ENCODE measurements at regions not wholly inside any gene's neighbourhood (a gene's known extent, or its start where the extent isn't known, plus 50 kb on each side); places are given as distances from the start of the nearest gene placed in this dataset.

DNA sequence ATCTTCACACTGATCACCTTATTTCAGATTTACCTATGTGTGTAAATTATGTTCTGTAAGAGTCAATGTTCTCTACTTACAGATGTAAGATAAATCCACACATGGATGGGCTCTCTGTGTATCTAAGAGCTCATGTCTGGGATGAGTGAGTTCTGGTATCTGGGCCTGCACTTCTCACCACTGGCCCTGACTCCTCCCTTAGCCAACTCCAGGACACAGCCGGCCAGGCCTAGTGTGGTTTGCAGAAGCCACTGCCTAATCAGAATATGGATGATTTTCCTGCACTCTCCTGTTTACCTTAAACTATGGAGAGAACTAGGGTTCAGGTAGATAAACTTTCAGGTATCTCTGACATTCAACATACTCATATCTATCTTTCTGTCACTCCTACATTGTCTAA is 1284.8 kb downstream of the TMEM121 start (continued):
- no peak for TF ChIP-seq POLR2AphosphoS5 (IDR thresholded peaks at IDR 0.05; ENCODE audit: low read depth)
- no peak for TF ChIP-seq EZH2 (IDR thresholded peaks at IDR 0.05; ENCODE audit: low read depth, unreplicated experiment)
- no peak for TF ChIP-seq STAT1 (IDR thresholded peaks at IDR 0.05; ENCODE audit: unreplicated experiment)

DNA sequence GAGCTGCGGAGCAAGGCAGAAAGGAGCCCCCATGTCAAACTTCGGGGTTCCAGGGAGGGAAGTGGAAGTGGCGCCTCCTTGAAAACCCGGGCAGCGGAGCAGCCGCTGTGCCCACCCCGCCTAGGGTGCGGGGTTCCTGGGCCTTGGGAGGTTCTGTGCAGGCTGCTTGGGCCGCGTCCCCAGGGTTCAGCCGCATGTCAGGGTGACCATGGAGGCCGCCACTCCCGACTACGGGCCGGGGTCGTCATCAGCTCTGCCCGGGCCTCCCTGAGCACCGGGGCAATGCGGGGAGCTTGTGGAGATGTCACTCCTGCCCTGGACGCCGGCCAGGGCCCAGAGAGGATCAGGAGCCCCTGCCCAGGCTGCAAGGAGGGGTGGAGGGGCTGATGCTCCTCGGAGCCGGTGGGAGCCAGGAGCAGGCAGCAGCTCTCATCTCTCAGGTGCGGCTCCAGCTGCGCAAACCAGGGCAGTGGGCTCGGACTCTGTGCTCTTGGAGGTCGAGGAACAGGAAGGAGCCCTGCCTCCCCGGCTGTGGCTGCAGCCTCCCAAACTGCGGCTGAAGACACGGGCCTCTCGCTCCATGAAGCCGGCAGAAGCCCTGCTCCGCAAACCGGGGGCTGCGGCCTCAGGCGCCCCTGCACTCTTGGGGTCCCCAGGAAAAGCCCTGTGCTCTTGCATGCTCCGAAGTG is 1286.5 kb downstream of the TMEM121 start:
- ATAC-seq (no peak), DNase-seq (ENCODE audit: low spot score) (no peak)
- Histone ChIP-seq H3K4me1 (ENCODE audit: insufficient read depth) (no peaks in the 10 kb centered on the region), H3K36me3 (ENCODE audit: insufficient read depth) (peaks cover 15% of the 10 kb centered on the region; the same call in 1 of the 2 replicates), H3K27me3 (ENCODE audit: insufficient read depth) (no peaks in the 10 kb centered on the region), H3K9me2 (ENCODE audit: insufficient read depth) (no peaks in the 10 kb centered on the region), H2AFZ (no peak overlapping the region), H4K20me1 (replicated peaks; ENCODE audit: insufficient read depth) (no peaks in the 10 kb centered on the region), H3K4me3 (no peak overlapping the region), H3K79me2 (replicated peaks; ENCODE audit: insufficient read depth) (no peaks in the 10 kb centered on the region), H3K4me2 (no peak overlapping the region), H3F3A (replicated peaks; ENCODE audit: low read depth) (no peaks in the 10 kb centered on the region), H3K27ac (ENCODE audit: low read depth) (no peak overlapping the region)
- Mint-ChIP-seq H3K9me3 (peaks cover 95% of the 10 kb centered on the region), H3K4me1 (no peaks in the 10 kb centered on the region), H3K27me3 (ENCODE audit: insufficient read depth, low read depth, poor library complexity) (peaks cover 7% of the 10 kb centered on the region), H3K27ac (no peak overlapping the region), H3K36me3 (ENCODE audit: low read depth) (peaks cover 48% of the 10 kb centered on the region), H3K4me3 (no peak overlapping the region)
- no peak for TF ChIP-seq EZH2 (IDR thresholded peaks at IDR 0.05; ENCODE audit: low read depth, unreplicated experiment)
- no peak for TF ChIP-seq JUNB (IDR thresholded peaks at IDR 0.05; ENCODE audit: unreplicated experiment)
- no peak for TF ChIP-seq CREB1 (CRISPR knock-in tag; IDR thresholded peaks at IDR 0.05; ENCODE audit: low read depth)
- TF ChIP-seq, protein P1, sequence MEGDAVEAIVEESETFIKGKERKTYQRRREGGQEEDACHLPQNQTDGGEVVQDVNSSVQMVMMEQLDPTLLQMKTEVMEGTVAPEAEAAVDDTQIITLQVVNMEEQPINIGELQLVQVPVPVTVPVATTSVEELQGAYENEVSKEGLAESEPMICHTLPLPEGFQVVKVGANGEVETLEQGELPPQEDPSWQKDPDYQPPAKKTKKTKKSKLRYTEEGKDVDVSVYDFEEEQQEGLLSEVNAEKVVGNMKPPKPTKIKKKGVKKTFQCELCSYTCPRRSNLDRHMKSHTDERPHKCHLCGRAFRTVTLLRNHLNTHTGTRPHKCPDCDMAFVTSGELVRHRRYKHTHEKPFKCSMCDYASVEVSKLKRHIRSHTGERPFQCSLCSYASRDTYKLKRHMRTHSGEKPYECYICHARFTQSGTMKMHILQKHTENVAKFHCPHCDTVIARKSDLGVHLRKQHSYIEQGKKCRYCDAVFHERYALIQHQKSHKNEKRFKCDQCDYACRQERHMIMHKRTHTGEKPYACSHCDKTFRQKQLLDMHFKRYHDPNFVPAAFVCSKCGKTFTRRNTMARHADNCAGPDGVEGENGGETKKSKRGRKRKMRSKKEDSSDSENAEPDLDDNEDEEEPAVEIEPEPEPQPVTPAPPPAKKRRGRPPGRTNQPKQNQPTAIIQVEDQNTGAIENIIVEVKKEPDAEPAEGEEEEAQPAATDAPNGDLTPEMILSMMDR (conservative IDR thresholded peaks at IDR 0.05; ENCODE audit: low read depth in 2 of 2): no peak
- TF ChIP-seq, protein P2, sequence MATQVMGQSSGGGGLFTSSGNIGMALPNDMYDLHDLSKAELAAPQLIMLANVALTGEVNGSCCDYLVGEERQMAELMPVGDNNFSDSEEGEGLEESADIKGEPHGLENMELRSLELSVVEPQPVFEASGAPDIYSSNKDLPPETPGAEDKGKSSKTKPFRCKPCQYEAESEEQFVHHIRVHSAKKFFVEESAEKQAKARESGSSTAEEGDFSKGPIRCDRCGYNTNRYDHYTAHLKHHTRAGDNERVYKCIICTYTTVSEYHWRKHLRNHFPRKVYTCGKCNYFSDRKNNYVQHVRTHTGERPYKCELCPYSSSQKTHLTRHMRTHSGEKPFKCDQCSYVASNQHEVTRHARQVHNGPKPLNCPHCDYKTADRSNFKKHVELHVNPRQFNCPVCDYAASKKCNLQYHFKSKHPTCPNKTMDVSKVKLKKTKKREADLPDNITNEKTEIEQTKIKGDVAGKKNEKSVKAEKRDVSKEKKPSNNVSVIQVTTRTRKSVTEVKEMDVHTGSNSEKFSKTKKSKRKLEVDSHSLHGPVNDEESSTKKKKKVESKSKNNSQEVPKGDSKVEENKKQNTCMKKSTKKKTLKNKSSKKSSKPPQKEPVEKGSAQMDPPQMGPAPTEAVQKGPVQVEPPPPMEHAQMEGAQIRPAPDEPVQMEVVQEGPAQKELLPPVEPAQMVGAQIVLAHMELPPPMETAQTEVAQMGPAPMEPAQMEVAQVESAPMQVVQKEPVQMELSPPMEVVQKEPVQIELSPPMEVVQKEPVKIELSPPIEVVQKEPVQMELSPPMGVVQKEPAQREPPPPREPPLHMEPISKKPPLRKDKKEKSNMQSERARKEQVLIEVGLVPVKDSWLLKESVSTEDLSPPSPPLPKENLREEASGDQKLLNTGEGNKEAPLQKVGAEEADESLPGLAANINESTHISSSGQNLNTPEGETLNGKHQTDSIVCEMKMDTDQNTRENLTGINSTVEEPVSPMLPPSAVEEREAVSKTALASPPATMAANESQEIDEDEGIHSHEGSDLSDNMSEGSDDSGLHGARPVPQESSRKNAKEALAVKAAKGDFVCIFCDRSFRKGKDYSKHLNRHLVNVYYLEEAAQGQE (IDR thresholded peaks at IDR 0.05; ENCODE audit: unreplicated experiment): no peak
- no peak for TF ChIP-seq NANOG (IDR thresholded peaks at IDR 0.05; ENCODE audit: borderline replicate concordance)
- no peak for TF ChIP-seq ZNF331 (CRISPR knock-in tag; IDR thresholded peaks at IDR 0.05; ENCODE audit: low read depth)
- TF ChIP-seq, protein P3, sequence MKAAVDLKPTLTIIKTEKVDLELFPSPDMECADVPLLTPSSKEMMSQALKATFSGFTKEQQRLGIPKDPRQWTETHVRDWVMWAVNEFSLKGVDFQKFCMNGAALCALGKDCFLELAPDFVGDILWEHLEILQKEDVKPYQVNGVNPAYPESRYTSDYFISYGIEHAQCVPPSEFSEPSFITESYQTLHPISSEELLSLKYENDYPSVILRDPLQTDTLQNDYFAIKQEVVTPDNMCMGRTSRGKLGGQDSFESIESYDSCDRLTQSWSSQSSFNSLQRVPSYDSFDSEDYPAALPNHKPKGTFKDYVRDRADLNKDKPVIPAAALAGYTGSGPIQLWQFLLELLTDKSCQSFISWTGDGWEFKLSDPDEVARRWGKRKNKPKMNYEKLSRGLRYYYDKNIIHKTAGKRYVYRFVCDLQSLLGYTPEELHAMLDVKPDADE (IDR thresholded peaks at IDR 0.05): no peak
- TF ChIP-seq, protein P4, sequence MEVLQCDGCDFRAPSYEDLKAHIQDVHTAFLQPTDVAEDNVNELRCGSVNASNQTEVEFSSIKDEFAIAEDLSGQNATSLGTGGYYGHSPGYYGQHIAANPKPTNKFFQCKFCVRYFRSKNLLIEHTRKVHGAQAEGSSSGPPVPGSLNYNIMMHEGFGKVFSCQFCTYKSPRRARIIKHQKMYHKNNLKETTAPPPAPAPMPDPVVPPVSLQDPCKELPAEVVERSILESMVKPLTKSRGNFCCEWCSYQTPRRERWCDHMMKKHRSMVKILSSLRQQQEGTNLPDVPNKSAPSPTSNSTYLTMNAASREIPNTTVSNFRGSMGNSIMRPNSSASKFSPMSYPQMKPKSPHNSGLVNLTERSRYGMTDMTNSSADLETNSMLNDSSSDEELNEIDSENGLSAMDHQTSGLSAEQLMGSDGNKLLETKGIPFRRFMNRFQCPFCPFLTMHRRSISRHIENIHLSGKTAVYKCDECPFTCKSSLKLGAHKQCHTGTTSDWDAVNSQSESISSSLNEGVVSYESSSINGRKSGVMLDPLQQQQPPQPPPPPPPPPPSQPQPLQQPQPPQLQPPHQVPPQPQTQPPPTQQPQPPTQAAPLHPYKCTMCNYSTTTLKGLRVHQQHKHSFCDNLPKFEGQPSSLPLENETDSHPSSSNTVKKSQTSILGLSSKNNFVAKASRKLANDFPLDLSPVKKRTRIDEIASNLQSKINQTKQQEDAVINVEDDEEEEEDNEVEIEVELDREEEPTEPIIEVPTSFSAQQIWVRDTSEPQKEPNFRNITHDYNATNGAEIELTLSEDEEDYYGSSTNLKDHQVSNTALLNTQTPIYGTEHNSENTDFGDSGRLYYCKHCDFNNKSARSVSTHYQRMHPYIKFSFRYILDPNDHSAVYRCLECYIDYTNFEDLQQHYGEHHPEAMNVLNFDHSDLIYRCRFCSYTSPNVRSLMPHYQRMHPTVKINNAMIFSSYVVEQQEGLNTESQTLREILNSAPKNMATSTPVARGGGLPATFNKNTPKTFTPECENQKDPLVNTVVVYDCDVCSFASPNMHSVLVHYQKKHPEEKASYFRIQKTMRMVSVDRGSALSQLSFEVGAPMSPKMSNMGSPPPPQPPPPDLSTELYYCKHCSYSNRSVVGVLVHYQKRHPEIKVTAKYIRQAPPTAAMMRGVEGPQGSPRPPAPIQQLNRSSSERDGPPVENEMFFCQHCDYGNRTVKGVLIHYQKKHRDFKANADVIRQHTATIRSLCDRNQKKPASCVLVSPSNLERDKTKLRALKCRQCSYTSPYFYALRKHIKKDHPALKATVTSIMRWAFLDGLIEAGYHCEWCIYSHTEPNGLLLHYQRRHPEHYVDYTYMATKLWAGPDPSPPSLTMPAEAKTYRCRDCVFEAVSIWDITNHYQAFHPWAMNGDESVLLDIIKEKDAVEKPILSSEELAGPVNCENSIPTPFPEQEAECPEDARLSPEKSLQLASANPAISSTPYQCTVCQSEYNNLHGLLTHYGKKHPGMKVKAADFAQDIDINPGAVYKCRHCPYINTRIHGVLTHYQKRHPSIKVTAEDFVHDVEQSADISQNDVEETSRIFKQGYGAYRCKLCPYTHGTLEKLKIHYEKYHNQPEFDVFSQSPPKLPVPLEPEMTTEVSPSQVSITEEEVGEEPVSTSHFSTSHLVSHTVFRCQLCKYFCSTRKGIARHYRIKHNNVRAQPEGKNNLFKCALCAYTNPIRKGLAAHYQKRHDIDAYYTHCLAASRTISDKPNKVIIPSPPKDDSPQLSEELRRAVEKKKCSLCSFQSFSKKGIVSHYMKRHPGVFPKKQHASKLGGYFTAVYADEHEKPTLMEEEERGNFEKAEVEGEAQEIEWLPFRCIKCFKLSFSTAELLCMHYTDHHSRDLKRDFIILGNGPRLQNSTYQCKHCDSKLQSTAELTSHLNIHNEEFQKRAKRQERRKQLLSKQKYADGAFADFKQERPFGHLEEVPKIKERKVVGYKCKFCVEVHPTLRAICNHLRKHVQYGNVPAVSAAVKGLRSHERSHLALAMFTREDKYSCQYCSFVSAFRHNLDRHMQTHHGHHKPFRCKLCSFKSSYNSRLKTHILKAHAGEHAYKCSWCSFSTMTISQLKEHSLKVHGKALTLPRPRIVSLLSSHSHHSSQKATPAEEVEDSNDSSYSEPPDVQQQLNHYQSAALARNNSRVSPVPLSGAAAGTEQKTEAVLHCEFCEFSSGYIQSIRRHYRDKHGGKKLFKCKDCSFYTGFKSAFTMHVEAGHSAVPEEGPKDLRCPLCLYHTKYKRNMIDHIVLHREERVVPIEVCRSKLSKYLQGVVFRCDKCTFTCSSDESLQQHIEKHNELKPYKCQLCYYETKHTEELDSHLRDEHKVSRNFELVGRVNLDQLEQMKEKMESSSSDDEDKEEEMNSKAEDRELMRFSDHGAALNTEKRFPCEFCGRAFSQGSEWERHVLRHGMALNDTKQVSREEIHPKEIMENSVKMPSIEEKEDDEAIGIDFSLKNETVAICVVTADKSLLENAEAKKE (CRISPR knock-in tag; IDR thresholded peaks at IDR 0.05): no peak
- TF ChIP-seq EZH2phosphoT487 (IDR thresholded peaks at IDR 0.05; ENCODE audit: unreplicated experiment): no peak
- TF ChIP-seq POLR2AphosphoS5 (IDR thresholded peaks at IDR 0.05; ENCODE audit: low read depth): no peak
- TF ChIP-seq ZNF114 (CRISPR knock-in tag; IDR thresholded peaks at IDR 0.05): no peak
